ENCODE measurements at regions not wholly inside any gene's neighbourhood (a gene's known extent, or its start where the extent isn't known, plus 50 kb on each side); places are given as distances from the start of the nearest gene placed in this dataset.

DNA sequence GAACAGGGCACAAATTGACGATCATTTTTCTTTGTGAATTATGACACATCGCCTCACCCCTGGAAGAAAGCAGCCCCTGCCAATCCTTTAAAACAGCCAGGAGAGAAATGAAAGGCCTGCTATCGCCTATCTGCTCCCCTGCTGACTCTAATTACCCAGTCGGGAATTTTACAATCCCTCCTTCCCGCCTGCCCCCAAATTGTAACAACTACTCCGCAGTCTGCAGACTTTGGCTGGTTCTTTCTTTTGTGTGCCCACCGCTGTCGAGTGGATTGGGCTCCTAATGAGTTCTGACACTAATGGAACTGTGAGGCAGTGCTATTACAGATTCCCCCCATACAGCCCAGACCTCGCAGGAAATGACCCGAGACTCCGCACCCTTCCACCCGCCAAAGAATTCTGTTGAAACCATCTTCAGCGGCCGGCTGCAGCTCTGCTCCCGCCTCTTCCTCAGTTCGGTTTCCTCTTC lies 281.2 kb upstream of the PARD3B start:
- POLR2A ChIA-PET, result no interaction called here
- CTCF ChIA-PET, result no interaction called here
- TF ChIP-seq, protein P1, sequence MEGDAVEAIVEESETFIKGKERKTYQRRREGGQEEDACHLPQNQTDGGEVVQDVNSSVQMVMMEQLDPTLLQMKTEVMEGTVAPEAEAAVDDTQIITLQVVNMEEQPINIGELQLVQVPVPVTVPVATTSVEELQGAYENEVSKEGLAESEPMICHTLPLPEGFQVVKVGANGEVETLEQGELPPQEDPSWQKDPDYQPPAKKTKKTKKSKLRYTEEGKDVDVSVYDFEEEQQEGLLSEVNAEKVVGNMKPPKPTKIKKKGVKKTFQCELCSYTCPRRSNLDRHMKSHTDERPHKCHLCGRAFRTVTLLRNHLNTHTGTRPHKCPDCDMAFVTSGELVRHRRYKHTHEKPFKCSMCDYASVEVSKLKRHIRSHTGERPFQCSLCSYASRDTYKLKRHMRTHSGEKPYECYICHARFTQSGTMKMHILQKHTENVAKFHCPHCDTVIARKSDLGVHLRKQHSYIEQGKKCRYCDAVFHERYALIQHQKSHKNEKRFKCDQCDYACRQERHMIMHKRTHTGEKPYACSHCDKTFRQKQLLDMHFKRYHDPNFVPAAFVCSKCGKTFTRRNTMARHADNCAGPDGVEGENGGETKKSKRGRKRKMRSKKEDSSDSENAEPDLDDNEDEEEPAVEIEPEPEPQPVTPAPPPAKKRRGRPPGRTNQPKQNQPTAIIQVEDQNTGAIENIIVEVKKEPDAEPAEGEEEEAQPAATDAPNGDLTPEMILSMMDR (IDR thresholded peaks at IDR 0.05; ENCODE audit: control extremely low read depth, extremely low read depth, low read depth, missing control alignments), result no peak

DNA sequence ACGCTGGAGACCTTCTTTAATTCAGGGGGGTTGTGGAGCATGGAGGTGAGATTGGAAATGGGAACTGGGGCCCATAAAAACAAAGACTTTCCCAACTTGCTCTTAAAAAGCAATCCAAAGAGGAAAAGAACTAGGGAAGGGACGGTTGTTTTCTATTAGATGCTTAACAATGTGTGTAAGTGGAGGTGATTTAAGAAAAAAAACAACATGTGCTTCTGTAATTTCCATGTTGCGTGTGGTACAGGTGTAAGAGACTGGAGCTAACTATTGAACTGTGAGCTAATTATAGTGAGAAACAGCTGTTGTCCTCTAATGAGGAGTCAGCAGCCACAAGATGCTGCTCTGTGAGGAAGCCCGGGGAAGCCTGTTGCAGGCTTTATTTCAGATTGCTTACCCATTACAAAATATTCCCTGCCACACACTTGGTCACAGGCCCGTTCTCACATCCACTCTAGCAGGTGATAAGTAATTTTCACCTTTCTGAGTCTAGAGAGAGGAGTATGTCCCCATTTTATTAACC lies 280.6 kb upstream of the PARD3B start:
- ChIA-PET CTCF (no interaction called here), POLR2A (no interaction called here)
- TF ChIP-seq, protein P1 (IDR thresholded peaks at IDR 0.05; ENCODE audit: control extremely low read depth, extremely low read depth, low read depth, missing control alignments), result no peak
- no peak for DNase-seq (ENCODE audit: extremely low spot score)

More for the DNA sequence above, 281.2 kb upstream of the PARD3B start:
- DNase-seq (ENCODE audit: extremely low spot score), result no peak

DNA sequence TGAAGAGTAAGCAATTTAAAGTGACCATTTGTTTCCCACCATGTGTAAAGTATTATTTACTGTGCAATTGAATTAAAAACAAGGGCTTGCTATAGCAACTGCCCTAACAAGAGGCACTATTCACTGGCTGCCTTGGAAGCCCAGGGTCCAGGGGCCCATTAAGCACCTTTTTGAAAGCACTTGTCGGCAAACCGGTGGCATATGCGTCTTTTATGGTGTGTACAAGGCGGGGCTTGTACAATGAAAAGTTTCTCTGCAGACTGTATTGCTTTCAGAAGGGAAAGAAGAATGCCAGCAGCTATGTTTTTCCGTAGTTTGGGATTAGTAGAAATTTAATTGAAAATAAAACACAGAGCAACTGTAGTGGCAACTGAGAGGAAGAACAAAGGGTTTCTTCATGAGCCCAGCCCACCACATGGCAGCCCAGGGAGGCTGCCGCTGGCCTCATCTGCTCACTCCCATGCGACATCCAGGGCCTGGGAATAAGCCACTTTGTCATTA lies 279.5 kb upstream of the PARD3B start:
- POLR2A ChIA-PET, result no interaction called here
- CTCF ChIA-PET, result interaction anchor here (1.2 kb wide), 1 partner anchor 1660 kb away, joined by 3 read pairs; no protein-coding TSS in a partner anchor
- DNase-seq (ENCODE audit: extremely low spot score), result no peak
- TF ChIP-seq, protein P1 (IDR thresholded peaks at IDR 0.05; ENCODE audit: control extremely low read depth, extremely low read depth, low read depth, missing control alignments), result no peak

DNA sequence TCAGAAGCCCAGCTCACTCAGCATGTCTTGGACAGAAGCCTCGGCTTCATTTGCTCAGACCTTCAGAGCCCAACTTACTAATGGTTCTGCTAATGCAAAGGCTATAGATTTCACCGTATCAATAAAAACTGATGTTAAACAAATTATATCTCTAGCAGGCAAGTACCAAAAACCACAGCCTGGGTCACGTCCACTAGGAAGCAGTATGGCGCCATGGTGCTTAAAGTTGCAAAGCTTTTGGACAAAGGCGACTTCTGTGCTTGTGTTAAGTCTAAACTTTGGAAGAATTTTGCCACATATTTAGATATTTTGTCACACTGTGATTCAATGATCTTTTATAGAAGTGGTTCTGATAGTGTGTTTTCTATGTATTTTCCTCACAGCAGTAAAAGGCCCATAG lies 276.8 kb upstream of the PARD3B start:
- no peak for DNase-seq (ENCODE audit: extremely low spot score)
- TF ChIP-seq, protein P1 (IDR thresholded peaks at IDR 0.05; ENCODE audit: control extremely low read depth, extremely low read depth, low read depth, missing control alignments), result no peak
- CTCF ChIA-PET, result interaction anchor here (1.1 kb wide), 1 partner anchor 14 kb away, joined by 3 read pairs; no protein-coding TSS in a partner anchor
- POLR2A ChIA-PET, result no interaction called here

DNA sequence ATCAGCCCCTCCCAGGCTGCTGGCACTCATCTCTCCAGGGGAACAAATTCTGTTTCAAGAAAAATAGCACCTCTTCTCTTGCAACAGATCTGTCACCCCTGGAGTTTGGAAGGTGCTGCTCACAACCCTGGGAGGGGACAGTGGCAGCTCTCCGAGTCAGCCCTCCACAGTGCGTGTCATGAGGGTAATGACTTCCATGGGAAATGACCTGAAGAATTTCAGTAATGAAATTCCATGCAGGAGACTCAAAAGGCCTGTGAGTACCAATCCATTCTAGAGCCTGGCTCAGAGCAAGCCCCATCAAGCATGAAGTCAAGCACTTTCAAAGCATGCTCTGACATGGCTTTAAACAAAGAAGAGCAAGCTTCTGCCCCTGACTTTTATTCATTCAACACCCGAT lies 276.3 kb upstream of the PARD3B start:
- ChIA-PET CTCF (interaction anchor here (2.0 kb wide), 1 partner anchor 15 kb away, joined by 4 read pairs; no protein-coding TSS in a partner anchor), POLR2A (no interaction called here)
- DNase-seq (ENCODE audit: extremely low spot score), result no peak
- TF ChIP-seq, protein P1 (IDR thresholded peaks at IDR 0.05; ENCODE audit: control extremely low read depth, extremely low read depth, low read depth, missing control alignments), result no peak

DNA sequence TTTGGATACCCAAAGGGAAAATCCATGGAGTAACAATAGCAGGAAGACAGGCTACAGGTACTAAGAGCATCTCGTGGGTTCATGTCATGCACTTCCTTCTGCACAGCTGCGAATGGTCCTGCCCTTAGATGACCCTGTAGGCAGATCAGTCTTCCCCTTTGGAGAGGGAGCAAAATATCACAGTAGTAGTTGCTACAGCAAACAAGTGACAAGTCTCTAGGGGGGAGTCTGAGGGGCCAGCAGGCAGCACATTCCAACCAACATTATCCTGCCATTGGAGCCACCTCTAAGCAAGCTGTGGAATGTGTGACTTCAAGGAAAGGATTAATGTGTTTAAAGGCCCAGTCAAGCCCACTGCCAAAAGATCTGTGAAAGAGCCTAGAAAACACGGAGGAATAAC lies 273.2 kb upstream of the PARD3B start:
- POLR2A ChIA-PET, result no interaction called here
- TF ChIP-seq, protein P1 (IDR thresholded peaks at IDR 0.05; ENCODE audit: control extremely low read depth, extremely low read depth, low read depth, missing control alignments), result no peak
- no peak for DNase-seq (ENCODE audit: extremely low spot score)
- CTCF ChIA-PET, result interaction anchor here (1.0 kb wide), 1 partner anchor 12 kb away, joined by 3 read pairs; no protein-coding TSS in a partner anchor

Data from GM10248 (cell line).